ENCODE measurements at regions not wholly inside any gene's neighbourhood (a gene's known extent, or its start where the extent isn't known, plus 50 kb on each side); places are given as distances from the start of the nearest gene placed in this dataset.

- no peak for DNase-seq
- Mint-ChIP-seq H3K9me3 (peaks cover 4 to 31% (median 10%) of the 10 kb centered on the region in 6 donors), H3K4me1 (no peaks in the 10 kb centered on the region), H3K27ac (no peak overlapping the region), H3K4me3 (no peak overlapping the region), H3K36me3 (no peaks in the 10 kb centered on the region), H3K27me3 (ENCODE audit: low read depth in 3 of 3) (peaks cover 0 to 2% (median 0%) of the 10 kb centered on the region in 3 donors)
These were observed 1425.7 kb upstream of the SLC10A2 start for GRCh38 chr13:104491916-104492315.

GRCh38 chr13:104487006-104487405 lies 1420.8 kb upstream of the SLC10A2 start:
- no peak for DNase-seq
- no peaks in the 10 kb centered on the region for H3K4me1 Mint-ChIP-seq
- H3K27me3 Mint-ChIP-seq (ENCODE audit: low read depth in 3 of 3): no peaks in the 10 kb centered on the region
- no peaks in the 10 kb centered on the region for H3K36me3 Mint-ChIP-seq
- H3K27ac Mint-ChIP-seq: no peak overlapping the region
- peaks cover 0 to 18% (median 6%) of the 10 kb centered on the region in 6 donors for H3K9me3 Mint-ChIP-seq
- H3K4me3 Mint-ChIP-seq: no peak overlapping the region

GRCh38 chr13:104485571-104485970 lies 1419.4 kb upstream of the SLC10A2 start:
- Mint-ChIP-seq H3K9me3 (peaks cover 0 to 10% (median 5%) of the 10 kb centered on the region in 6 donors), H3K4me3 (no peak overlapping the region), H3K27me3 (ENCODE audit: low read depth in 3 of 3) (no peaks in the 10 kb centered on the region), H3K36me3 (no peaks in the 10 kb centered on the region), H3K4me1 (no peaks in the 10 kb centered on the region), H3K27ac (no peak overlapping the region)
- DNase-seq: no peak

GRCh38 chr13:104483631-104484030 lies 1417.4 kb upstream of the SLC10A2 start:
- peaks cover 0 to 3% (median 0%) of the 10 kb centered on the region in 3 donors for H3K36me3 Mint-ChIP-seq
- no peak overlapping the region for H3K27ac Mint-ChIP-seq
- H3K9me3 Mint-ChIP-seq: peaks cover 2 to 20% (median 17%) of the 10 kb centered on the region in 6 donors
- H3K27me3 Mint-ChIP-seq (ENCODE audit: low read depth in 3 of 3): no peaks in the 10 kb centered on the region
- DNase-seq: no peak
- no peaks in the 10 kb centered on the region for H3K4me1 Mint-ChIP-seq
- H3K4me3 Mint-ChIP-seq: no peak overlapping the region

GRCh38 chr13:104477261-104477660 lies 1411.0 kb upstream of the SLC10A2 start:
- Mint-ChIP-seq H3K27me3 (ENCODE audit: low read depth in 3 of 3) (peaks cover 0 to 3% (median 0%) of the 10 kb centered on the region in 3 donors), H3K4me3 (no peak overlapping the region), H3K4me1 (no peaks in the 10 kb centered on the region), H3K36me3 (peaks cover 0 to 3% (median 0%) of the 10 kb centered on the region in 3 donors), H3K9me3 (peaks cover 4 to 40% (median 24%) of the 10 kb centered on the region in 6 donors), H3K27ac (no peak overlapping the region)
- no peak for DNase-seq

- Mint-ChIP-seq H3K9me3 (peaks cover 6 to 32% (median 16%) of the 10 kb centered on the region in 6 donors), H3K27ac (no peak overlapping the region), H3K27me3 (ENCODE audit: low read depth in 3 of 3) (peaks cover 0 to 5% (median 3%) of the 10 kb centered on the region in 3 donors), H3K36me3 (no peaks in the 10 kb centered on the region), H3K4me1 (no peaks in the 10 kb centered on the region), H3K4me3 (no peak overlapping the region)
- no peak for DNase-seq
These were observed 1407.7 kb upstream of the SLC10A2 start for GRCh38 chr13:104473936-104474335.

- H3K27ac Mint-ChIP-seq: no peak overlapping the region
- no peak for DNase-seq
- H3K4me3 Mint-ChIP-seq: no peak overlapping the region
- peaks cover 0 to 2% (median 0%) of the 10 kb centered on the region in 3 donors for H3K27me3 Mint-ChIP-seq (ENCODE audit: low read depth in 3 of 3)
- H3K4me1 Mint-ChIP-seq: no peaks in the 10 kb centered on the region
- H3K9me3 Mint-ChIP-seq: peaks cover 4 to 37% (median 21%) of the 10 kb centered on the region in 6 donors
- no peaks in the 10 kb centered on the region for H3K36me3 Mint-ChIP-seq
These were observed 1399.8 kb upstream of the SLC10A2 start for GRCh38 chr13:104466016-104466415.

- H3K36me3 Mint-ChIP-seq: no peaks in the 10 kb centered on the region
- H3K27me3 Mint-ChIP-seq (ENCODE audit: low read depth in 3 of 3): peaks cover 0 to 2% (median 0%) of the 10 kb centered on the region in 3 donors
- H3K4me3 Mint-ChIP-seq: no peak overlapping the region
- no peak for DNase-seq
- peaks cover 5 to 43% (median 23%) of the 10 kb centered on the region in 6 donors for H3K9me3 Mint-ChIP-seq
- no peak overlapping the region for H3K27ac Mint-ChIP-seq
- no peaks in the 10 kb centered on the region for H3K4me1 Mint-ChIP-seq
These were observed 1394.8 kb upstream of the SLC10A2 start for GRCh38 chr13:104461049-104461448.

GRCh38 chr13:104460554-104460953 lies 1394.3 kb upstream of the SLC10A2 start:
- Mint-ChIP-seq H3K4me3 (no peak overlapping the region), H3K27ac (no peak overlapping the region), H3K36me3 (no peaks in the 10 kb centered on the region), H3K9me3 (peaks cover 5 to 42% (median 22%) of the 10 kb centered on the region in 6 donors), H3K4me1 (no peaks in the 10 kb centered on the region), H3K27me3 (ENCODE audit: low read depth in 3 of 3) (peaks cover 0 to 2% (median 0%) of the 10 kb centered on the region in 3 donors)
- DNase-seq: no peak

- H3K9me3 Mint-ChIP-seq: peaks cover 14 to 71% (median 27%) of the 10 kb centered on the region in 6 donors
- no peak overlapping the region for H3K4me3 Mint-ChIP-seq
- H3K4me1 Mint-ChIP-seq: no peaks in the 10 kb centered on the region
- H3K36me3 Mint-ChIP-seq: no peaks in the 10 kb centered on the region
- H3K27ac Mint-ChIP-seq: no peak overlapping the region
- H3K27me3 Mint-ChIP-seq (ENCODE audit: low read depth in 3 of 3): no peaks in the 10 kb centered on the region
- DNase-seq: no peak
These were observed 1383.8 kb upstream of the SLC10A2 start for GRCh38 chr13:104450006-104450405.

- no peak overlapping the region for H3K27ac Mint-ChIP-seq
- H3K36me3 Mint-ChIP-seq: no peaks in the 10 kb centered on the region
- H3K4me1 Mint-ChIP-seq: no peaks in the 10 kb centered on the region
- H3K27me3 Mint-ChIP-seq (ENCODE audit: low read depth in 3 of 3): peaks cover 0 to 3% (median 0%) of the 10 kb centered on the region in 3 donors
- no peak overlapping the region for H3K4me3 Mint-ChIP-seq
- H3K9me3 Mint-ChIP-seq: peaks cover 20 to 75% (median 31%) of the 10 kb centered on the region in 6 donors
- no peak for DNase-seq
These were observed 1381.1 kb upstream of the SLC10A2 start for GRCh38 chr13:104447348-104447747.

GRCh38 chr13:104442536-104442935 lies 1376.3 kb upstream of the SLC10A2 start:
- no peak for DNase-seq

GRCh38 chr13:104436555-104436954 lies 1370.3 kb upstream of the SLC10A2 start:
- Mint-ChIP-seq H3K27me3 (ENCODE audit: low read depth in 3 of 3) (no peaks in the 10 kb centered on the region), H3K27ac (no peak overlapping the region), H3K4me3 (no peak overlapping the region), H3K9me3 (peaks cover 0 to 41% (median 11%) of the 10 kb centered on the region in 6 donors), H3K4me1 (no peaks in the 10 kb centered on the region), H3K36me3 (no peaks in the 10 kb centered on the region)
- DNase-seq: no peak

More at GRCh38 chr13:104442536-104442935, 1376.3 kb upstream of the SLC10A2 start:
- Mint-ChIP-seq H3K4me3 (no peak overlapping the region), H3K9me3 (peaks cover 12 to 60% (median 23%) of the 10 kb centered on the region in 6 donors), H3K27me3 (ENCODE audit: low read depth in 3 of 3) (peaks cover 0 to 3% (median 0%) of the 10 kb centered on the region in 3 donors), H3K27ac (no peak overlapping the region), H3K4me1 (no peaks in the 10 kb centered on the region), H3K36me3 (no peaks in the 10 kb centered on the region)

GRCh38 chr13:104431895-104432294 lies 1365.7 kb upstream of the SLC10A2 start:
- no peak for DNase-seq
- no peaks in the 10 kb centered on the region for H3K36me3 Mint-ChIP-seq
- no peak overlapping the region for H3K27ac Mint-ChIP-seq
- H3K27me3 Mint-ChIP-seq (ENCODE audit: low read depth in 3 of 3): no peaks in the 10 kb centered on the region
- peaks cover 0 to 49% (median 13%) of the 10 kb centered on the region in 6 donors for H3K9me3 Mint-ChIP-seq
- H3K4me1 Mint-ChIP-seq: no peaks in the 10 kb centered on the region
- H3K4me3 Mint-ChIP-seq: no peak overlapping the region

- peaks cover 0 to 27% (median 6%) of the 10 kb centered on the region in 6 donors for H3K9me3 Mint-ChIP-seq
- no peak for DNase-seq
- H3K36me3 Mint-ChIP-seq: no peaks in the 10 kb centered on the region
- no peaks in the 10 kb centered on the region for H3K4me1 Mint-ChIP-seq
- H3K4me3 Mint-ChIP-seq: no peak overlapping the region
- H3K27ac Mint-ChIP-seq: no peak overlapping the region
- H3K27me3 Mint-ChIP-seq (ENCODE audit: low read depth in 3 of 3): peaks cover 0 to 1% (median 0%) of the 10 kb centered on the region in 3 donors
These were observed 1360.2 kb upstream of the SLC10A2 start for GRCh38 chr13:104426435-104426834.
